ENCODE measurements at regions not wholly inside any gene's neighbourhood (a gene's known extent, or its start where the extent isn't known, plus 50 kb on each side); places are given as distances from the start of the nearest gene placed in this dataset.

DNA sequence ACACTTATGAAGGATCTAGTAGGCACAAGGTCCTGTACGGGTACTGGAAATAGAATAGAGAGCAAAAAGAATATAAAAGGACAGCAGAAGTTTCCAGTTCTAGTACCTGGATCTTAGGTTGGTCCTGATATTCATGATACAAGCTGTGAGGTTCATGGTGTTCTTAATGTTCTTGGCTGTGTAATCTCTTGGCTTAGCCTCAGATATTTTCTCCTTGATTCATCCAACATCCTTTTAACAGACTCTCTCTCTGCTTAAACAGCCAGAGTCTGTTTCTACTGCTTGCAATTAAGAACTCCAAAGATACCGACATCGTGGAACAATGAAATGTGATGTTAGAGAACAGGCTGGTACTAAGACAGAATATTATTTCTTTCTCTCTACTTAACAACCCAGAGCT lies 49.9 kb downstream of the CNTN3 start:
- Histone ChIP-seq H3K9me3 (no peaks in the 10 kb centered on the region), H3K36me3 (no peaks in the 10 kb centered on the region), H3K27ac (no peak overlapping the region), H3K4me1 (no peaks in the 10 kb centered on the region), H3K27me3 (no peaks in the 10 kb centered on the region), H3K4me3 (no peak overlapping the region)
- no peak for TF ChIP-seq CTCF (IDR thresholded peaks at IDR 0.05)
- 81% methylated on average over 3 of the region's 3 CpGs for whole genome bisulfite sequencing, 2 donors
- DNase-seq: no peak
- intact Hi-C loops (cut with DNase I): no loop called here
- ATAC-seq: no peak
- no peak for FAIRE-seq

GRCh38 chr3:74562558-74563269 lies 51.7 kb downstream of the CNTN3 start:
- intact Hi-C loops (cut with DNase I): no loop called here
- no peak for DNase-seq
- WGBS, 2 donors: 82 to 84% methylated on average over 8 of the region's 8 CpGs
- Histone ChIP-seq H3K4me1 (no peaks in the 10 kb centered on the region), H3K9me3 (no peaks in the 10 kb centered on the region), H3K27ac (no peak overlapping the region), H3K27me3 (no peaks in the 10 kb centered on the region), H3K36me3 (no peaks in the 10 kb centered on the region), H3K4me3 (no peak overlapping the region)
- ATAC-seq: no peak
- TF ChIP-seq CTCF (IDR thresholded peaks at IDR 0.05): no peak
- no peak for FAIRE-seq

DNA sequence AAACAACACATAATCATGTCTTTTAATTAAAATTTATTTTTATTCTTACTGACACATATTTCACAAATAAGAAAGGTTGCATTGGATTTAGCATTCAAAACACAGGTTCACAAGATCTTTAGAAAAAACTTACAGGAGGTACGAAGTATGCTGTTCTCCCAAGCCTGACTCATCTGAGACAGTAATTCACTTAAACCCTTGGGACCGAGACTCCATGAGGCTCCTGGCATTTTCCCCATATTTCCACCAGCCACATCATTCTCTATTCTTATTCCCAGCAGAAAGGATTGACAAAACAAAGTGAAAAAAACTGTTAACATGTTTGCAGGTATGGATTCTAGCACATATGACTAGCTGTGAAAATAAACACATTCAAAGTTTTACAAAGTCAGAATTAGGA lies 52.6 kb downstream of the CNTN3 start:
- WGBS, 2 donors: 82 to 86% methylated on average over 2 of the region's 2 CpGs
- no peak for ATAC-seq
- Histone ChIP-seq H3K27ac (no peak overlapping the region), H3K4me1 (no peaks in the 10 kb centered on the region), H3K27me3 (no peaks in the 10 kb centered on the region), H3K9me3 (no peaks in the 10 kb centered on the region), H3K4me3 (no peak overlapping the region), H3K36me3 (no peaks in the 10 kb centered on the region)
- TF ChIP-seq CTCF (IDR thresholded peaks at IDR 0.05): no peak
- no peak for DNase-seq
- no peak for FAIRE-seq
- intact Hi-C loops (cut with DNase I): no loop called here

GRCh38 chr3:74559261-74559660 lies 55.2 kb downstream of the CNTN3 start:
- FAIRE-seq (no peak), ATAC-seq (peak in 1 of 4 donors; percentile 56)
- intact Hi-C loops (cut with DNase I): no loop called here

More at GRCh38 chr3:74559261-74559660, 55.2 kb downstream of the CNTN3 start:
- no peaks in the 10 kb centered on the region for H3K4me1 ChIP-seq
- no peak overlapping the region for H3K27ac ChIP-seq
- H3K4me3 ChIP-seq: no peak overlapping the region
- H3K27me3 ChIP-seq: no peaks in the 10 kb centered on the region
- H3K9me3 ChIP-seq: no peaks in the 10 kb centered on the region
- TF ChIP-seq CTCF (IDR thresholded peaks at IDR 0.05): no peak
- WGBS, 2 donors: 56 to 59% methylated on average over 5 of the region's 5 CpGs
- no peak for DNase-seq
- no peaks in the 10 kb centered on the region for H3K36me3 ChIP-seq

All from pancreas (tissue), 10 donors.